ENCODE measurements at regions not wholly inside any gene's neighbourhood (a gene's known extent, or its start where the extent isn't known, plus 50 kb on each side); places are given as distances from the start of the nearest gene placed in this dataset.

GRCh38 chr5:14040542-14040941, 96.1 kb upstream of the DNAH5 start:
- no peak for TF ChIP-seq HNF4A (conservative IDR thresholded peaks at IDR 0.05)
- no peak for TF ChIP-seq JUND (IDR thresholded peaks at IDR 0.05)
- no peak for TF ChIP-seq YY1 (IDR thresholded peaks at IDR 0.05)
- TF ChIP-seq HNF4G (IDR thresholded peaks at IDR 0.05): no peak
- TF ChIP-seq SP1 (IDR thresholded peaks at IDR 0.05): no peak
- TF ChIP-seq TAF1 (conservative IDR thresholded peaks at IDR 0.05): no peak
- no peak for TF ChIP-seq EGR1 (IDR thresholded peaks at IDR 0.05; ENCODE audit: low read depth in 2 of 2)
- TF ChIP-seq REST (IDR thresholded peaks at IDR 0.05): no peak
- TF ChIP-seq ZBTB33 (IDR thresholded peaks at IDR 0.05): no peak
- no peak for TF ChIP-seq GABPA (IDR thresholded peaks at IDR 0.05 in 1 of 2, conservative IDR thresholded peaks at IDR 0.05 in 1 of 2)
- TF ChIP-seq FOXA1 (IDR thresholded peaks at IDR 0.05): no peak
- TF ChIP-seq RAD21 (IDR thresholded peaks at IDR 0.05): no peak
- no peak for TF ChIP-seq RXRA (IDR thresholded peaks at IDR 0.05)
- TF ChIP-seq FOXA2 (IDR thresholded peaks at IDR 0.05): no peak
- TF ChIP-seq CTCF (IDR thresholded peaks at IDR 0.05; ENCODE audit: low read depth, low read length, missing input control): no peak
- Histone ChIP-seq H3K27me3 (ENCODE audit: control insufficient read depth in 4 of 4, insufficient read depth in 4 of 4, low read length in 3 of 4) (no peaks in the 10 kb centered on the region), H3K36me3 (ENCODE audit: control insufficient read depth in 4 of 4, insufficient read depth in 3 of 4, low read depth in 1 of 4, low read length in 3 of 4) (no peaks in the 10 kb centered on the region), H3K4me3 (ENCODE audit: low read depth in 1 of 3, low read length in 3 of 3) (no peak overlapping the region), H3K27ac (ENCODE audit: low read depth in 1 of 2, low read length in 2 of 2) (no peak overlapping the region), H3K4me1 (ENCODE audit: control insufficient read depth in 4 of 4, insufficient read depth in 4 of 4, low read length in 3 of 4) (no peaks in the 10 kb centered on the region), H3K9me3 (ENCODE audit: control insufficient read depth in 4 of 4, low read length in 3 of 4) (no peaks in the 10 kb centered on the region), H3K9ac (ENCODE audit: low read depth in 1 of 2, low read length in 2 of 2) (no peak overlapping the region)
- 67% methylated on average over 5 of the region's 5 CpGs for WGBS
- no peak for DNase-seq (ENCODE audit: low spot score)

GRCh38 chr5:14039576-14039975, 95.1 kb upstream of the DNAH5 start:
- DNase-seq (ENCODE audit: low spot score): no peak
- 76% methylated on average over 1 of the region's 1 CpG for WGBS
- Histone ChIP-seq H3K9me3 (ENCODE audit: control insufficient read depth in 4 of 4, low read length in 3 of 4) (no peaks in the 10 kb centered on the region), H3K4me1 (ENCODE audit: control insufficient read depth in 4 of 4, insufficient read depth in 4 of 4, low read length in 3 of 4) (no peaks in the 10 kb centered on the region), H3K36me3 (ENCODE audit: control insufficient read depth in 4 of 4, insufficient read depth in 3 of 4, low read depth in 1 of 4, low read length in 3 of 4) (no peaks in the 10 kb centered on the region), H3K27ac (ENCODE audit: low read depth in 1 of 2, low read length in 2 of 2) (no peak overlapping the region), H3K4me3 (ENCODE audit: low read depth in 1 of 3, low read length in 3 of 3) (no peak overlapping the region), H3K9ac (ENCODE audit: low read depth in 1 of 2, low read length in 2 of 2) (no peak overlapping the region), H3K27me3 (ENCODE audit: control insufficient read depth in 4 of 4, insufficient read depth in 4 of 4, low read length in 3 of 4) (no peaks in the 10 kb centered on the region)
- TF ChIP-seq FOXA2 (IDR thresholded peaks at IDR 0.05) (no peak), EGR1 (IDR thresholded peaks at IDR 0.05; ENCODE audit: low read depth in 2 of 2) (no peak), ATF3 (IDR thresholded peaks at IDR 0.05) (no peak), RXRA (IDR thresholded peaks at IDR 0.05) (no peak), TAF1 (conservative IDR thresholded peaks at IDR 0.05) (no peak), SP1 (IDR thresholded peaks at IDR 0.05) (no peak), MAX (IDR thresholded peaks at IDR 0.05) (no peak), ZBTB33 (IDR thresholded peaks at IDR 0.05) (no peak), JUND (IDR thresholded peaks at IDR 0.05) (no peak), FOXA1 (IDR thresholded peaks at IDR 0.05) (no peak), REST (IDR thresholded peaks at IDR 0.05) (no peak)
